ENCODE measurements at regions not wholly inside any gene's neighbourhood (a gene's known extent, or its start where the extent isn't known, plus 50 kb on each side); places are given as distances from the start of the nearest gene placed in this dataset.
A peak's percentile ranks its signal among the peaks of the same experiment; 100 is the strongest.
"Not testable (repeated sequence)": the region's sequence is repeated elsewhere in the genome, so short reads cannot be mapped to it uniquely, and the experiment has no call there.

DNA sequence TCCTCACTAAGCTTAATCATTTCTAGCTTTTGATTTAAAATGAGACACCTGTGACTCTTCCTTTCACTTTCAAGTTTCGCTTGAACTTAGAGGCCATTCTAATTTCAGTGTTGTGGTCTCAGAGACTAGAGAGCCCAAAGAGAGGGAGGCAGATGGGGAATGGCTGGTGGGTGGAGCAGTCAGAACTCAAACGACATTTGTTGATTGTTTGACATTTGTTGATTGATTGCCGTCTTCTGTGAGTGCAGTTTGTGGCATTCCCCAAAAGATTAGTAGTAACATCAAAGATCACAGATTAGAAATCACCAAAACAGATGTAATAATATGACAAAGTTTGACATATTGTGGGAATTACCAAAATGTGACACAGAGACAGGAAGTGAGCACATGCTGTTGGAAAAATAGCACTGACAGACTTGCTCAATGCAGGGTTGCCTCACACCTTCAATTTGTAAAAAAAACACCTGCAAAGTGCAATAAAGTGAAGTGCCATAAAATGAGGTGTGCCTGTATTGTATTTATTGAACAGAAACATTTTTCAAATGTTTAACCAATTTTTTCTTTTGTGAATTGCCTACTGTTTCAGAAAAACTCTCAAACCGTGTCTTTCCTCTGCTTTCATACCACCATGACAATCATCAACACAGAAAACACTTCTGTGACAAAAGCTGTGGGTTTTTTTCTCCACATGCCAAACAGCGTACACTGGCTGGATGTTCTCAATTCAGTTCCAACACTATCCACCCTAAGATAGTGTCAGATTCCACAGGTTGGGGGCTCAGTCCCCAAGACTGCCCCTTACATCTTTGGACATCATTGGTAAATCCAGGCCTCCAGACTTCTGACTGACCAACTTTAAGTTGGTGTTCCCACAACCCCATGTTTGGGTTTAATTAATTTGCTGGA is 376.3 kb upstream of the RGS6 start:
- DNase-seq (ENCODE audit: low read depth in 2 of 3, low spot score in 2 of 3), result peak in 2 of 3 experiments; percentile 29 to 49

DNA sequence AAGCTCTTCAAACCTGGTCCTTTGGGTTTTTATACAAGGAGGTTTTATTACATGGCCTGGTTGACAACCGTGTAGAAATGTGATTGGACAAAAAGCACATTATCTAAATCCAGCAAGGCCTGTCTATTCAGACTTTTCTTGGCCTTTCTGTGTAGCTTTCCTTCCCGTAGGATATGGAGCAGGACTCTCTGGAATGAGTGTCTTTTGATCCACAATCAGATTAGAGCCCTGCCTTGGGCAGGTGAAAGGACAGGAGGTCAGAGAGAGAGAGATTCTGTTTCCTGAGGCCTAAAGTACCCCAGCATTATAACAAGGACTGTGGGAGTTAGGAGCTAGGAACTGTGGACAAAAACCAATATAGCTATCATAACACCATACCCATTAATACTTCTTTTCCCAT is 375.5 kb upstream of the RGS6 start:
- DNase-seq (ENCODE audit: low read depth in 2 of 3, low spot score in 2 of 3), result no peak

- no peak for DNase-seq (ENCODE audit: low read depth in 2 of 3, low spot score in 2 of 3)
Observed at GRCh38 chr14:71557351-71557750, 374.9 kb upstream of the RGS6 start.

DNA sequence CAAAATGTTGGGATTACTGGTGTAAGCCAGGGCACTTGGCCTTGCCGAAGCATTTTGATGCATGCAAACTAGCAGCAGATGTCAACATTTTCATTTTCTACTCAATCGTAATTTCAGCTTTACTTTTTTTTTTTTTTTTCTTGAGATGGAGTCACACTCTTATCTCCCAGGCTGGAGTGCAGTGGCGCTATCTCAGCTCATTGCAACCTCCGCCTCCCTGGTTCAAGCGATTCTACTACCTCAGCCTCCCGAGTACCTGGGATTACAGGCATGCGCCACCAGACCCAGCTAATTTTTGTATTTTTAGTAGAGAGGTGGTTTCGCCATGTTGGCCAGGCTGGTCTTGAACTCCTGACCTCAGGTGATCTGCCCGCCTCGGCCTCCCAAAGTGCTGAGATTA is 373.3 kb upstream of the RGS6 start:
- DNase-seq (ENCODE audit: low read depth in 2 of 3, low spot score in 2 of 3), result not testable (repeated sequence)

- no peak for DNase-seq (ENCODE audit: low read depth in 2 of 3, low spot score in 2 of 3)
Observed at GRCh38 chr14:71560751-71561150, 371.5 kb upstream of the RGS6 start.

DNA sequence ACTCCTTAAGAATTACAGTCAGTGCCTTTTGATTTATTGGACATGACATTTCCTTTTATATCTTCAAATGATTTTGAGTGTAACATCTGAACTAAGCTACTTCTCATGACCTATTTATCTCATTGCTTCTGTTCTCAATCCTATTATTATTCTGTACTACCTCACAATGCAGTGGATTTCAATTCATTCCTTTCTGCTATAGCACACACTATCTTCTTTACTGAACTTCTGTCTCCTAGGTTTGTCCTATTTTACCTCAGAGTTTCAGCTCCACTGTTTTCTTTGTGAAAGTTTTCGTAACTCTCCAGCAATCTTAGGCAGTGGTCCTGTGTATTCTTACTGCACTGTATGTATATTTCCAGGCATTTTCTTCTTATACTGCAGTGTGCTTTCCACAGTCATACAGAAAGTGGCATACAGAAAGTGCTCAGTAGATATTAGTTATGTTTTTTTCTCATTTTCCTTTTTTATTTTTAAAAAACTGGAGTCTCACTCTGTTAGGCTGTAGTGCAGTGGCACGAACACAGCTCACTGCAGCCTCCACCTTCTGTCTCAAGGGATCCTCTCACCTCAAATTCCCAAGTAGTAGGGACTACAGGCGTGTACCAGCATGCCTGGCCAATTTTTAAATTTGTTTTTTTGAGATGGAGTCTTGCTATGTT is 368.6 kb upstream of the RGS6 start:
- no peak for DNase-seq (ENCODE audit: low read depth in 2 of 3, low spot score in 2 of 3)

DNA sequence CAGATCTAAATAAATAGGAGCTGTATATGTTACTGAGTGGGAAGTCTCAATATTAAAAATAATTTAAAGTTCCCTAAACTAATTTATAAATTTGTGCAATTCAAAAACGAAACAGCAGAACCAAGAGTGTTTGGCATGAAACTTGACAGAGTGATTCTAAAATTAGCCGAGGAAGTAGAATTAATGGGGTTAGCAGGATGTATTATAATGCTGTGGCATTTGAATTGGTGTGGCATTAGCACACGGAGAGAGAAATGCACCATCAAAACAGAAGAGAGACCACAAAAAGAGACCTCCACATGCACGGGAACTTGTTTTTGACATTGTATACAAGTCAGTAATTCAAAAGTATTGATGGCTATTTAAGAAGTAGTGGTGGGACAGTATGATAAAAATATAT is 366.0 kb upstream of the RGS6 start:
- DNase-seq (ENCODE audit: low read depth in 2 of 3, low spot score in 2 of 3), result no peak

DNA sequence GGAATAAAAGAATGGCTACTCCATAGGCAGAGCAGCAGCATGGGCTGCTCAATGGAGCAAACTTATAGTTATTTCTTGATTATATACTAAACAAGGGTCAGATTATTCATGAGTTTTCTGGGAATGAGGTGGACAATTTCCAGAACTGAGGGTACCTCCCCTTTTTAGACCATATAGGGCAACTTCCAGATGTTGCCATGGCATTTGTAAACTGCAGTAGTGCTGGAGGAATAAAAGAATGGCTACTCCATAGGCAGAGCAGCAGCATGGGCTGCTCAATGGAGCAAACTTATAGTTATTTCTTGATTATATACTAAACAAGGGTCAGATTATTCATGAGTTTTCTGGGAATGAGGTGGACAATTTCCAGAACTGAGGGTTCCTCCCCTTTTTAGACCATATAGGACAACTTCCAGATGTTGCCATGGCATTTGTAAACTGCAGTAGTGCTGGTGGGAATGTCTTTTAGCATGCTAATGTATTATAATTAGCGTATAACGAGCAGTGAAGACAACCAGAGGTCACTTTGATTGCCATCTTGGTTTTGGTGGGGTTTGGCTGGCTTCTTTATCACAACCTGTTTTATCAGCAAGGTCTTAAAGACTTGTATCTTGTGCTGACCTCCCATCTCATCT is 364.6 kb upstream of the RGS6 start:
- DNase-seq (ENCODE audit: low read depth in 2 of 3, low spot score in 2 of 3), result not testable (repeated sequence)

- no peak for DNase-seq (ENCODE audit: low read depth in 2 of 3, low spot score in 2 of 3)
Observed at GRCh38 chr14:71574976-71575375, 357.3 kb upstream of the RGS6 start.

DNA sequence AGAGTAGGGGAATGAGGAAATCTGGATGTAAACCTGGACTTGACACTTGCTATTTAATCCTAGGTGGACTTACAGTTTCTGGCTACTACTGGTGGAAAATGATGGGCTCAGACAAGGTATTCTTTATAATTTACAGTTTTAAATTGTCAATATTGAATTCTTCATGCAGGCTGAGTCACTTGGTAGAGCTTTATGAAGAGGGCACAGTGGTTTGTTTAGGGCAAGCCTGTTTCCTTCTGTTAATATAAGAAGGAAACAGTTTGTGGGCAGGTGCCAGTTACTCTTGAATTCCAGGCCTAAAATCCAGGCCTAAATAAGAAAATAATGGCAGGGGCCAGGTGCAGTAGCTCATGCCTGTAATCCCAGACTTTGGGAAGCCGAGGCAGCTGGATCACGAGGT is 355.8 kb upstream of the RGS6 start:
- DNase-seq (ENCODE audit: low read depth in 2 of 3, low spot score in 2 of 3), result no peak

GRCh38 chr14:71579331-71579730 is 352.9 kb upstream of the RGS6 start:
- DNase-seq (ENCODE audit: low read depth in 2 of 3, low spot score in 2 of 3), result no peak

DNA sequence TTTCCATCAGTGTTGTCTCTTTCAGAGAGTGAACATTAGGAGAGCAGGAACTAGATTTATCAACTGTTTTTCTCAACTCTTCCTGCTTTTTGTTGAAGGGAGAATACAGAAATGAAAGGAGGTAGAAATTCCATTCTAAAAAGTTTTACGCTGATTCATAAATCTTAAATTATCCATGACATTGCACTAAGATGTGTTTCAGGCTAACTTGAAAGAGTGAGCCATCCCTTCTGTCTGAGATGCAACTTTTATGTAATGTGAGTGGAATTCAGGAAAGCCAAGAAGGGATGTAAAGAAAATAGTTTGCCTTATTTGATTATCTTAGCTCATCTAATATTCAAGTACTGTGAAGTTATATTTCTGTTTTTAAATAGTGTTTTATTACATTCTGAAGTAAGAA is 349.5 kb upstream of the RGS6 start:
- no peak for DNase-seq (ENCODE audit: low read depth in 2 of 3, low spot score in 2 of 3)

DNA sequence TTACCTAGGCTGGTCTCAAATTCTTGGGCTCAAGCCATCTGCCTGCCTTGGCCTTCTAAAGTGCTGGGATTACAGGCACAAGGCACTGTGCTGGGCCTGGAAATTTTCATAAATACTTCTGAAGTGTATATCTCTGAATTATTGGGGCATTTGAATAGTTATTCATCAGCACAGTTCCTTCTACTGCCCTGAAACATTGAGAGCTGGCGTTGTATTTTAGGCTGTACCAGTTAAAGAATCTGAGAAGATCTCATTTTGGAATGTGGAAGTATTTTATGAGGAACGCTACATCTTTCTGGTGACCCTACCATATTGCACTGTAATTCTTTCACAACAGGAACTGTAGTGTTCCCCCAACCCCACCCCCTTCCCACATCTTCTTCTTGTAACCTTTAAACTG is 349.0 kb upstream of the RGS6 start:
- DNase-seq (ENCODE audit: low read depth in 2 of 3, low spot score in 2 of 3), result no peak

GRCh38 chr14:71583705-71584104 is 348.5 kb upstream of the RGS6 start:
- DNase-seq (ENCODE audit: low read depth in 2 of 3, low spot score in 2 of 3), result no peak

GRCh38 chr14:71585361-71585760 is 346.9 kb upstream of the RGS6 start:
- no peak for DNase-seq (ENCODE audit: low read depth in 2 of 3, low spot score in 2 of 3)

DNA sequence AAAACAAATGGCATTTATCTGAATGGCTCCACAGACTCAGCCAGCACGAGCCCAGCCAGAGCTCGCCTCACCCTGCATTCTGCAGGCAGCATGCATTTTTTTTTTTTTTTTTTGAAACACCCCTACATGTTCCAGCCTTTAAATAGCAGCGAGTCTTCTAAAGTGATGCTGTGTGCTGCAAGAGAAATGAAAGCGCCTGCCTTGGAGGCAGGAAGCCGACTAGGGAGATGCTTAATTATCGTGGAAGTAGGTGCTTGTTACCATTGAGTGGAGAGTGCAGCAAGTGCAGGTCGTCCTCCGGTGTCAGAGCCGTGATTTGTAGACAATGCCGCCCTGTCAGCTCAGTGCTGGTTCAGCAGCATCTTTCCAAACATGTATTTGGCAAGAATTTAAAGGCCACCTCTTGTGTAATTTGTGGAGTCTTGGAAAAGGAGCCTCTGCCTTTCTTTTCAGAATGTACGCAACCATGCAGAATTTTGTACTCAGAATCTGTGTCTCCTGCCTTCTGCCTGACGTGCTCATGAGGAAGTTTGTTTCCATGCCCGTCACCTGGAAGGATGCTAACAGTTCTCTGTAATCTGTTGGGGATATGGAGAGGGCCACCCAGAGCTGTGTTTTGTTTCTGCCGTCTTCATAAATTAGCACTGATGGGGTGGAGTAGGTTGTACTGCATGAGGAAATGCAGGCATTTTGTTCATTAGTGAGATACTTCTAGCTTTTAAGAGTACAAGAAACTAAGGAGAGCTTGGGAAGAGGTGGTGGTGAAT is 345.9 kb upstream of the RGS6 start:
- DNase-seq (ENCODE audit: low read depth in 2 of 3, low spot score in 2 of 3), result no peak

- no peak for DNase-seq (ENCODE audit: low read depth in 2 of 3, low spot score in 2 of 3)
Observed at GRCh38 chr14:71588028-71588427, 344.2 kb upstream of the RGS6 start.

GRCh38 chr14:71588576-71589215 is 343.5 kb upstream of the RGS6 start:
- no peak for DNase-seq (ENCODE audit: low read depth in 2 of 3, low spot score in 2 of 3)

DNA sequence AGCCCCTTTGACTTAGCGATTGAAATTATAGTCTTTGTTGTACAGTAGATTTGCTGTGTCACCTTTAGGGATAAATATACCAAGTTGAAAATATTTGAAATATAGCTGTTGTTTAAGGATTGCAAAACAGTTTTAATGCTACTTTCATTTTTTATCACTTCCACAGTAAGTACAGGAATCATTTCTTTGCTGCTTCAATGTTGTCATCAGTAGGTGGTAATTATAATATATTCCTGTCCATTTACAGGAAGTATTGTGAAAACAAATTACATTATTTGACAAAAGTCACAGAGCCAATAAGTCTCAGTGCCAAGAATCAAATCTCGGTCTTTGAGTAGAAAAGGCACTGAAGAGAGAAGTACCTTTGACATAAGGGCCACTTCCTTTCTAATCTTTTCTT is 342.6 kb upstream of the RGS6 start:
- DNase-seq (ENCODE audit: low read depth in 2 of 3, low spot score in 2 of 3), result no peak

GRCh38 chr14:71590131-71590530 is 342.1 kb upstream of the RGS6 start:
- DNase-seq (ENCODE audit: low read depth in 2 of 3, low spot score in 2 of 3), result no peak

DNA sequence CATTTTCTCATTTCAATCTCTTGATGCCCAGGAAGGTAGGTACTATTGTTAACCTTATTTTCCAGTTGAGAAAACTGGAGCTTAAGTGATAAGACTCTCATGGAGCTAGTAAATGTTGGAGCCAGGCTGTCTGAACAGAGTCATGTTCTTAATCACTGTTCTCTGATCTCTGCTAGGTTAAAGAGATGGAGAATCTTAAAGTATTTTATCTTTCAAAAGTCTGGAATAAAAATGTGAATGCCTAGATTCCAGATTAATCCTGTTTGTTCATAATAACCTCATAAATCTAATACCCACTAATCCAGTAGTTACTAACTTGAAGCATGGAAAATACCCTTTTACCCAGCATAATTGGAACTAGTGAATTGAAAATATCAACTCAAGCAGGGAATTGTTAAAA is 341.0 kb upstream of the RGS6 start:
- no peak for DNase-seq (ENCODE audit: low read depth in 2 of 3, low spot score in 2 of 3)
